Spleen (tissue), 7 donors: ENCODE measurements at regions not wholly inside any gene's neighbourhood (a gene's known extent, or its start where the extent isn't known, plus 50 kb on each side); places are given as distances from the start of the nearest gene placed in this dataset.

Source experiments
- CTCF ChIP-seq, 11 experiments: fragments of 200-600 bp in 7 of 11; fragments of 450-650 bp in 4 of 11; sonication (generic) in 4 of 11; IDR thresholded peaks in 8 of 11; conservative IDR thresholded peaks in 3 of 11; 1 replicate in 7 of 11; 2 replicates in 4 of 11; pipeline versions ENCODE4 v1.4.0 to v1.8.0; 2016 to 2021; ENCODE audit warnings: antibody characterized with exemption in 11 of 11, inconsistent platforms in 4 of 11, mild to moderate bottlenecking in 1 of 11
- POLR2A ChIP-seq, 3 donors: fragments of 450-650 bp; IDR thresholded peaks; one replicate each; pipeline ENCODE4 v1.5.1; 2017; ENCODE audit warnings: antibody characterized with exemption in 3 of 3, mild to moderate bottlenecking in 1 of 3
- POLR2AphosphoS5 ChIP-seq, 3 donors: sonication (generic); formaldehyde crosslinking; IDR thresholded peaks; one replicate each; pipeline ENCODE4 v1.5.1; 2017; ENCODE audit warnings: antibody characterized with exemption in 3 of 3
- donor health status: DM: no; HTN: no; CAD: no; lungs with moderate emphysema.
- donor health status: DM: no; HTN: no; CAD: no.
- donor health status: DM: no; HTN: no; CAD: no.

- TF ChIP-seq POLR2A (IDR thresholded peaks at IDR 0.05) = no peak
- TF ChIP-seq POLR2AphosphoS5 (IDR thresholded peaks at IDR 0.05) = no peak
- TF ChIP-seq CTCF (IDR thresholded peaks at IDR 0.05 in 8 of 11, conservative IDR thresholded peaks at IDR 0.05 in 3 of 11) = no peak
These were observed 1520.7 kb upstream of the PCDH7 start for GRCh38 chr4:29199485-29199884.
